Activated CD8-positive, alpha-beta T cell treated with anti-CD3 and anti-CD28 coated beads for 36 hours (primary cell): ENCODE measurements at regions not wholly inside any gene's neighbourhood (a gene's known extent, or its start where the extent isn't known, plus 50 kb on each side); places are given as distances from the start of the nearest gene placed in this dataset.

Source experiments
- ATAC-seq: fragments of 200-7000 bp; cut with Tn5 transposase; one replicate; pipeline ENCODE4 v1.10.0; 2021; ENCODE audit warnings: mild to moderate bottlenecking, moderate library complexity
- CTCF ChIA-PET: fragments of 350-600 bp; sonication (Branson Sonifier 250); formaldehyde crosslinking; loops from one replicate; lab custom pipeline; 2021; ENCODE audit warnings: antibody characterized with exemption; lab: Charles Lee
- POLR2A ChIA-PET: fragments of 350-600 bp; sonication (Branson Sonifier 250); formaldehyde crosslinking; loops from one replicate; lab custom pipeline; 2021; ENCODE audit warnings: antibody characterized with exemption; lab: Charles Lee
- DNase-seq: peaks from one replicate; pipeline ENCODE4 v3.0.0-alpha.2; 2020
- H3K27ac Mint-ChIP-seq: one replicate; pipeline ENCODE4 v1.8.0; 2021; ENCODE audit warnings: mild to moderate bottlenecking, mixed read lengths
- H3K27me3 Mint-ChIP-seq: one replicate; pipeline ENCODE4 v1.8.0; 2021; ENCODE audit warnings: mixed read lengths
- H3K36me3 Mint-ChIP-seq: one replicate; pipeline ENCODE4 v1.8.0; 2021; ENCODE audit warnings: low read depth, mixed read lengths
- H3K4me1 Mint-ChIP-seq: one replicate; pipeline ENCODE4 v1.8.0; 2021; ENCODE audit warnings: low read depth, mixed read lengths
- H3K4me3 Mint-ChIP-seq: one replicate; pipeline ENCODE4 v1.8.0; 2021; ENCODE audit warnings: mild to moderate bottlenecking, moderate library complexity, mixed read lengths
- H3K9me3 Mint-ChIP-seq: one replicate; pipeline ENCODE4 v1.8.0; 2021; ENCODE audit warnings: mixed read lengths
- intact Hi-C: fragments of 100-400 bp; cut with micrococcal nuclease; formaldehyde crosslinking; loops from one replicate; pipeline ENCODE4 v1.10.0; 2022
- TF ChIP-seq, protein P1 (sequence below): fragments of 200-600 bp; IDR thresholded peaks from one replicate; pipeline ENCODE4 v1.8.0; 2022; ENCODE audit warnings: antibody characterized with exemption, mild to moderate bottlenecking

DNA sequence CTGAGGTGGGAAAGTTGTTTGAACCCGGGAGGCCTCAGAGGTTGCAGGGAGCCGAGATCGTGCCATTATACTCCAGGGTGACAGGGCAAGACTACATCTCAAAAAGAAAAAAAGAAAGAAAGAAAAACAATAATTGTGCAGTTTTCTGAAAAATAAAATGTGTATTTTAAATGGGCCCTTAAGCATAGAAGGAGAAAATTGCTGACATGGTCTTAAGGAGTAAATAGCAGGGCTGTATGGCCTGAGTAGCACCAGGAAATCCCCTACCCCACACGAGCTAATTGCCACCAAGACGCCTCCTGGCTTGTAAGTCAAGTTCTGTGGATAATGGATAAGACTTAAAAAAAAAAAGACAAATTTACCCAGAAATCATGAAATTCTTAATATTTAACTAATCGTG lies 271.4 kb upstream of the NCKAP5 start:
- no peak overlapping the region for H3K27ac Mint-ChIP-seq
- DNase-seq (no peak), ATAC-seq (no peak)
- no peaks in the 10 kb centered on the region for H3K36me3 Mint-ChIP-seq
- no peak overlapping the region for H3K4me3 Mint-ChIP-seq
- CTCF ChIA-PET = no interaction called here
- intact Hi-C loops = no loop called here
- H3K9me3 Mint-ChIP-seq = no peaks in the 10 kb centered on the region
- POLR2A ChIA-PET = no interaction called here
- TF ChIP-seq, protein P1, sequence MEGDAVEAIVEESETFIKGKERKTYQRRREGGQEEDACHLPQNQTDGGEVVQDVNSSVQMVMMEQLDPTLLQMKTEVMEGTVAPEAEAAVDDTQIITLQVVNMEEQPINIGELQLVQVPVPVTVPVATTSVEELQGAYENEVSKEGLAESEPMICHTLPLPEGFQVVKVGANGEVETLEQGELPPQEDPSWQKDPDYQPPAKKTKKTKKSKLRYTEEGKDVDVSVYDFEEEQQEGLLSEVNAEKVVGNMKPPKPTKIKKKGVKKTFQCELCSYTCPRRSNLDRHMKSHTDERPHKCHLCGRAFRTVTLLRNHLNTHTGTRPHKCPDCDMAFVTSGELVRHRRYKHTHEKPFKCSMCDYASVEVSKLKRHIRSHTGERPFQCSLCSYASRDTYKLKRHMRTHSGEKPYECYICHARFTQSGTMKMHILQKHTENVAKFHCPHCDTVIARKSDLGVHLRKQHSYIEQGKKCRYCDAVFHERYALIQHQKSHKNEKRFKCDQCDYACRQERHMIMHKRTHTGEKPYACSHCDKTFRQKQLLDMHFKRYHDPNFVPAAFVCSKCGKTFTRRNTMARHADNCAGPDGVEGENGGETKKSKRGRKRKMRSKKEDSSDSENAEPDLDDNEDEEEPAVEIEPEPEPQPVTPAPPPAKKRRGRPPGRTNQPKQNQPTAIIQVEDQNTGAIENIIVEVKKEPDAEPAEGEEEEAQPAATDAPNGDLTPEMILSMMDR = no peak
- H3K4me1 Mint-ChIP-seq = peaks cover 4% of the 10 kb centered on the region
- H3K27me3 Mint-ChIP-seq = no peaks in the 10 kb centered on the region

DNA sequence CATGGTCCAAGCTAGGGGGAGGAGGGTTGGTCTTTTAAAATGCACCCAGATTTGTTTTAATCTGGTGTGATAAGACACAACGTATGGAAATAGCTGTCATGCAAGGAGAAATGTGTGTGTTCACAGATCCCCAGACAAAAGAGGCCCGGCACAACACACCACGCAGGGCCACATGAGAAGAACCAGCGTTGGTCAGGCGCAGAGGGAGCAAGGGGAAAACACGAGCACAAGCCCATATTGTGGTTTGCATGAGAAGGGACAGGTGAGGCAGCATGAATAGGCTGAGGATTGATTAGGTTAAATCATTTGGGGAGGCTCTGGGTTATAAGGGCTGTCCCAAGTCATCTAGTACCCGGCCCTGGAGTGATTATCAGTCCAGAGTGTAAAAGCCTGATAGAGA lies 272.5 kb upstream of the NCKAP5 start:
- TF ChIP-seq, protein P1 = no peak
- ChIA-PET POLR2A (no interaction called here), CTCF (no interaction called here)
- H3K27me3 Mint-ChIP-seq = no peaks in the 10 kb centered on the region
- no peak overlapping the region for H3K27ac Mint-ChIP-seq
- ATAC-seq (no peak), DNase-seq (no peak)
- peaks cover 4% of the 10 kb centered on the region for H3K4me1 Mint-ChIP-seq
- H3K4me3 Mint-ChIP-seq = no peak overlapping the region
- no peaks in the 10 kb centered on the region for H3K9me3 Mint-ChIP-seq
- H3K36me3 Mint-ChIP-seq = no peaks in the 10 kb centered on the region
- intact Hi-C loops = no loop called here

DNA sequence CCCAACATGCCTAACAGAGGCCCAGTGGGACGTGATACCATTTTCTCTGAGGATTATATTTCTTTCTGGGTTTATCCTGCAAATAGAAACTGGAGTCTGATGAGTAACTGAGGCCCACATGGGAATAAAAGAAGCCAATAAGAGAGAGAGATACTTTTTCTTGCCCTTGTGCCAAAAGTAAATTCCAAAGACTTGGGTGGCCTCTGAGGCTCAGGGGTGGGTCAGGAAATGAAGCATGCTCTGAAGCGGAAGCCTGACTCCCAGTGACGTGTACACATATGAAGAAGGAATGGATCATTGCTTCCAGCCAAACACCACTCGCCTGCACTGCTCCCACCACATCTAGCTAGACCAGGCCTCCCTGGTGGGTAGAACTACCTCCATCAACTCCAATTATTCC lies 273.6 kb upstream of the NCKAP5 start:
- DNase-seq (no peak), ATAC-seq (no peak)
- H3K27me3 Mint-ChIP-seq = peaks cover 2% of the 10 kb centered on the region
- H3K9me3 Mint-ChIP-seq = no peaks in the 10 kb centered on the region
- TF ChIP-seq, protein P1 = no peak
- H3K27ac Mint-ChIP-seq = no peak overlapping the region
- ChIA-PET CTCF (no interaction called here), POLR2A (interaction anchor here (1.1 kb wide), 1 partner anchor 13 kb away, joined by 3 read pairs; no protein-coding TSS in a partner anchor)
- H3K36me3 Mint-ChIP-seq = no peaks in the 10 kb centered on the region
- intact Hi-C loops = no loop called here
- H3K4me3 Mint-ChIP-seq = no peak overlapping the region
- H3K4me1 Mint-ChIP-seq = peaks cover 4% of the 10 kb centered on the region

DNA sequence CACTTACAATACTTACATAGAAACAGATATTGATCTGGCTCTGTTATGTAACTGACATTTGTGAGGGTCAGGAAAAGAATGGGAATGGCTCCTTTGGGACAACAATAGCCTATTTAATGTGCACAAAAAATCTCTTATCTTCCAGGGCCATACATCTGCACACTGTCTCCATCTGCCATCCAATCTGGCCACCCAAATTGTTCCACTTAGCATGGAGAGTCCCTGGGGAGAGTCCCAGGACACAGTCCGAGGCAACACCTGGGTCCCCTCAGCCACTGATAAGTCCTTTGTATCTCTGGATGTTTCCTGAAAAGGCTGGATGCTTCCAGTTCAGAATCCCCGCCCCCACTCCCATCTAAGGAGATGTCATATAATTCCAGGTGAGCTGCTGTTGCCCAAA lies 274.2 kb upstream of the NCKAP5 start:
- no peaks in the 10 kb centered on the region for H3K9me3 Mint-ChIP-seq
- H3K27ac Mint-ChIP-seq = no peak overlapping the region
- H3K4me3 Mint-ChIP-seq = no peak overlapping the region
- CTCF ChIA-PET = no interaction called here
- TF ChIP-seq, protein P1 = no peak
- H3K27me3 Mint-ChIP-seq = peaks cover 2% of the 10 kb centered on the region
- intact Hi-C loops = no loop called here
- ATAC-seq (no peak), DNase-seq (no peak)
- H3K36me3 Mint-ChIP-seq = no peaks in the 10 kb centered on the region
- POLR2A ChIA-PET = interaction anchor here (1.1 kb wide), 1 partner anchor 13 kb away, joined by 3 read pairs; no protein-coding TSS in a partner anchor
- H3K4me1 Mint-ChIP-seq = peaks cover 4% of the 10 kb centered on the region

DNA sequence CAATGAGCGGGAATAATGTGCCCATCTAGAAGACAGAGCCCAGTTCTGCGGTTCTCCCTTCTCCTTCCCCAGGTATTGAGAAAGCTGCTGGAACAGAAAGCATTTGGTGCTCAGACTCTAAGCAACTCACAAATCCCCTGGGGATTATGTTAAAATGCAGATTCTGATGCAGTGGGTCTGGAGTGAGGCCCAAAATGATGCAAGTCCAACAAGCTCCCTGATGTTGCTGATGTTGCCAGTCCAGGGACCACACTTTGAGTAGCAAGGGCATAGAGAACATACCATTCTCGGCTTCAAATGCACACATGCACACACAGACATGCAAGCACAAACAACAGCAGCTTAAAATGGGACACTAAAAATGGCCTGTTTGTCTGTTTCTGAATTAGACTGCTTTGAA lies 274.8 kb upstream of the NCKAP5 start:
- ChIA-PET CTCF (interaction anchor here (1.3 to 2.2 kb wide), 5 partner anchors 16 to 569 kb away, joined by 3 to 10 read pairs (median 5); no protein-coding TSS in a partner anchor), POLR2A (no interaction called here)
- no peak overlapping the region for H3K27ac Mint-ChIP-seq
- peaks cover 5% of the 10 kb centered on the region for H3K27me3 Mint-ChIP-seq
- ATAC-seq = no peak
- no peaks in the 10 kb centered on the region for H3K9me3 Mint-ChIP-seq
- no peak overlapping the region for H3K4me3 Mint-ChIP-seq
- peaks cover 4% of the 10 kb centered on the region for H3K4me1 Mint-ChIP-seq
- TF ChIP-seq, protein P1 = no peak
- DNase-seq = no peak
- no peaks in the 10 kb centered on the region for H3K36me3 Mint-ChIP-seq
- intact Hi-C loops = no loop called here
